GM23248 (cell line): ENCODE measurements at regions not wholly inside any gene's neighbourhood (a gene's known extent, or its start where the extent isn't known, plus 50 kb on each side); places are given as distances from the start of the nearest gene placed in this dataset.

Experiments used
- EZH2 ChIP-seq: fragments of 200-600 bp; sonication (generic); IDR thresholded peaks from 2 replicates; pipeline ENCODE4 v1.6.1; 2018; ENCODE audit warnings: antibody characterized with exemption, mild to moderate bottlenecking; ENCODE audit not compliant: insufficient read depth, poor library complexity, severe bottlenecking
- EZH2phosphoT487 ChIP-seq: fragments of 200-600 bp; sonication (generic); IDR thresholded peaks from 2 replicates; pipeline ENCODE4 v1.6.1; 2018; ENCODE audit warnings: antibody characterized with exemption, moderate library complexity, mild to moderate bottlenecking, low read depth; ENCODE audit not compliant: insufficient read depth

GRCh38 chr9:22189471-22189870 is 180.4 kb upstream of the CDKN2B start:
- no peak for TF ChIP-seq EZH2
- TF ChIP-seq EZH2phosphoT487: no peak
